ENCODE measurements at regions not wholly inside any gene's neighbourhood (a gene's known extent, or its start where the extent isn't known, plus 50 kb on each side); places are given as distances from the start of the nearest gene placed in this dataset.

GRCh38 chr5:174872271-174872670, 147.9 kb downstream of the MSX2 start:
- TF ChIP-seq CTCF (IDR thresholded peaks at IDR 0.05; ENCODE audit: low read depth, low read length, poor library complexity, severe bottlenecking) (no peak), EZH2phosphoT487 (IDR thresholded peaks at IDR 0.05; ENCODE audit: borderline replicate concordance, low read length) (no peak)

Measured in DOHH2 (cell line).